Neural cell (in vitro differentiated cells): ENCODE measurements at regions not wholly inside any gene's neighbourhood (a gene's known extent, or its start where the extent isn't known, plus 50 kb on each side); places are given as distances from the start of the nearest gene placed in this dataset.

Experiments used
- H2AFZ ChIP-seq: fragments of 200-600, 300-800 bp; sonication (generic), shearing (Covaris generic); 2 replicates; pipeline ENCODE4 v1.6.0; 2014; ENCODE audit warnings: low read depth, mild to moderate bottlenecking, antibody characterized with exemption, low read length, moderate library complexity
- H3F3A ChIP-seq: fragments of 200-600 bp; shearing (Covaris generic); 2 replicates; pipeline ENCODE4 v1.6.1; 2016; ENCODE audit warnings: mild to moderate bottlenecking, moderate library complexity, mixed read lengths, antibody characterized with exemption, low read length; ENCODE audit not compliant: insufficient read depth, poor library complexity, severe bottlenecking
- H3K27ac ChIP-seq: fragments of 200-600, 300-800 bp; sonication (generic), shearing (Covaris generic); 2 replicates; pipeline ENCODE4 v1.5.1; 2014; ENCODE audit warnings: mild to moderate bottlenecking, low read length, moderate library complexity
- H3K27me3 ChIP-seq: fragments of 300-800, 200-600 bp; sonication (generic), shearing (Covaris generic); 2 replicates; pipeline ENCODE4 v1.6.0; 2014; ENCODE audit warnings: mild to moderate bottlenecking, low read depth, low read length, moderate library complexity; ENCODE audit not compliant: insufficient read depth
- H3K36me3 ChIP-seq: fragments of 300-800, 200-600 bp; sonication (generic), shearing (Covaris generic); 2 replicates; pipeline ENCODE4 v1.5.1; 2014; ENCODE audit warnings: mild to moderate bottlenecking, antibody characterized with exemption, low read length, moderate library complexity; ENCODE audit not compliant: insufficient read depth
- H3K4me2 ChIP-seq: fragments of 300-800, 200-600 bp; sonication (generic), shearing (Covaris generic); 2 replicates; pipeline ENCODE4 v1.6.0; 2014; ENCODE audit warnings: mild to moderate bottlenecking, low read length
- H3K4me3 ChIP-seq: fragments of 300-800, 200-600 bp; sonication (generic), shearing (Covaris generic); 2 replicates; pipeline ENCODE4 v1.5.1; 2014; ENCODE audit warnings: mild to moderate bottlenecking, low read length, moderate library complexity
- H3K79me2 ChIP-seq: fragments of 200-600 bp; shearing (Covaris generic); replicated peaks from 2 replicates; pipeline ENCODE4 v1.6.0; 2014; ENCODE audit warnings: mild to moderate bottlenecking, low read length, moderate library complexity; ENCODE audit not compliant: insufficient read depth
- H3K9ac ChIP-seq: fragments of 300-800, 200-600 bp; sonication (generic), shearing (Covaris generic); 2 replicates; pipeline ENCODE4 v1.6.1; 2016; ENCODE audit warnings: mild to moderate bottlenecking, low read length, mixed read lengths
- H3K9me2 ChIP-seq: fragments of 200-600 bp; shearing (Covaris generic); 2 replicates; pipeline ENCODE4 v1.6.1; 2016; ENCODE audit warnings: mild to moderate bottlenecking, low read length, mixed read lengths; ENCODE audit not compliant: insufficient read depth
- H3K9me3 ChIP-seq: fragments of 200-600, 300-800 bp; sonication (generic), shearing (Covaris generic); 2 replicates; pipeline ENCODE4 v1.6.1; 2016; ENCODE audit warnings: mild to moderate bottlenecking, mixed run types, low read length, moderate library complexity, mixed read lengths
- H4K20me1 ChIP-seq: fragments of 200-600 bp; shearing (Covaris generic); 2 replicates; pipeline ENCODE4 v1.6.1; 2016; ENCODE audit warnings: mild to moderate bottlenecking, mixed run types; ENCODE audit not compliant: insufficient read depth
- EP300 ChIP-seq: fragments of 450-650 bp; conservative IDR thresholded peaks from 2 replicates; pipeline ENCODE4 v1.6.1; 2014; ENCODE audit warnings: antibody characterized with exemption, mild to moderate bottlenecking, moderate library complexity; ENCODE audit not compliant: poor library complexity, severe bottlenecking
- EZH2 ChIP-seq: fragments of 200-600, 300-800 bp; shearing (Covaris generic), sonication (generic); IDR thresholded peaks from 2 replicates; pipeline ENCODE4 v1.6.1; 2014; ENCODE audit warnings: antibody characterized with exemption, low read length, borderline replicate concordance, mild to moderate bottlenecking; ENCODE audit not compliant: insufficient read depth, poor library complexity, severe bottlenecking
- MXI1 ChIP-seq: fragments of 450-650 bp; conservative IDR thresholded peaks from 2 replicates; pipeline ENCODE4 v1.6.1; 2014; ENCODE audit warnings: antibody characterized with exemption, mild to moderate bottlenecking; ENCODE audit not compliant: poor library complexity, severe bottlenecking
- POLR2AphosphoS5 ChIP-seq: IDR thresholded peaks from 2 replicates; pipeline ENCODE4 v1.6.1; 2012
- RAD21 ChIP-seq: fragments of 450-650 bp; conservative IDR thresholded peaks from 2 replicates; pipeline ENCODE4 v1.6.1; 2014; ENCODE audit warnings: antibody characterized with exemption, mild to moderate bottlenecking, moderate library complexity
- REST ChIP-seq: IDR thresholded peaks from 2 replicates; pipeline ENCODE4 v1.6.1; 2012; ENCODE audit warnings: borderline replicate concordance
- SMC3 ChIP-seq: fragments of 450-650 bp; conservative IDR thresholded peaks from 2 replicates; pipeline ENCODE4 v1.6.1; 2014; ENCODE audit warnings: antibody characterized with exemption, mild to moderate bottlenecking, moderate library complexity; ENCODE audit not compliant: poor library complexity
- TAF1 ChIP-seq: IDR thresholded peaks from 2 replicates; pipeline ENCODE4 v1.6.1; 2012; ENCODE audit warnings: low read depth
- TF ChIP-seq, protein P1 (sequence below): fragments of 450-650 bp; IDR thresholded peaks from 2 replicates; pipeline ENCODE4 v1.5.1; 2014; ENCODE audit warnings: antibody characterized with exemption, mild to moderate bottlenecking, moderate library complexity; ENCODE audit not compliant: poor library complexity, severe bottlenecking

GRCh38 chr4:22181736-22182135, 233.2 kb upstream of the KCNIP4 start:
- no peaks in the 10 kb centered on the region for H3K9me2 ChIP-seq
- H3K4me3 ChIP-seq = no peak overlapping the region
- TF ChIP-seq SMC3 (no peak), EZH2 (no peak), TAF1 (no peak), RAD21 (no peak), MXI1 (no peak), POLR2AphosphoS5 (no peak), REST (no peak), EP300 (no peak)
- TF ChIP-seq, protein P1, sequence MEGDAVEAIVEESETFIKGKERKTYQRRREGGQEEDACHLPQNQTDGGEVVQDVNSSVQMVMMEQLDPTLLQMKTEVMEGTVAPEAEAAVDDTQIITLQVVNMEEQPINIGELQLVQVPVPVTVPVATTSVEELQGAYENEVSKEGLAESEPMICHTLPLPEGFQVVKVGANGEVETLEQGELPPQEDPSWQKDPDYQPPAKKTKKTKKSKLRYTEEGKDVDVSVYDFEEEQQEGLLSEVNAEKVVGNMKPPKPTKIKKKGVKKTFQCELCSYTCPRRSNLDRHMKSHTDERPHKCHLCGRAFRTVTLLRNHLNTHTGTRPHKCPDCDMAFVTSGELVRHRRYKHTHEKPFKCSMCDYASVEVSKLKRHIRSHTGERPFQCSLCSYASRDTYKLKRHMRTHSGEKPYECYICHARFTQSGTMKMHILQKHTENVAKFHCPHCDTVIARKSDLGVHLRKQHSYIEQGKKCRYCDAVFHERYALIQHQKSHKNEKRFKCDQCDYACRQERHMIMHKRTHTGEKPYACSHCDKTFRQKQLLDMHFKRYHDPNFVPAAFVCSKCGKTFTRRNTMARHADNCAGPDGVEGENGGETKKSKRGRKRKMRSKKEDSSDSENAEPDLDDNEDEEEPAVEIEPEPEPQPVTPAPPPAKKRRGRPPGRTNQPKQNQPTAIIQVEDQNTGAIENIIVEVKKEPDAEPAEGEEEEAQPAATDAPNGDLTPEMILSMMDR = no peak
- no peaks in the 10 kb centered on the region for H3K9me3 ChIP-seq
- peaks cover 9% of the 10 kb centered on the region for H3F3A ChIP-seq
- H4K20me1 ChIP-seq = no peaks in the 10 kb centered on the region
- H3K4me2 ChIP-seq = no peak overlapping the region
- no peak overlapping the region for H3K27ac ChIP-seq
- H3K36me3 ChIP-seq = no peaks in the 10 kb centered on the region
- H2AFZ ChIP-seq = no peak overlapping the region
- no peak overlapping the region for H3K9ac ChIP-seq
- H3K27me3 ChIP-seq = no peaks in the 10 kb centered on the region
- H3K79me2 ChIP-seq = no peaks in the 10 kb centered on the region

DNA sequence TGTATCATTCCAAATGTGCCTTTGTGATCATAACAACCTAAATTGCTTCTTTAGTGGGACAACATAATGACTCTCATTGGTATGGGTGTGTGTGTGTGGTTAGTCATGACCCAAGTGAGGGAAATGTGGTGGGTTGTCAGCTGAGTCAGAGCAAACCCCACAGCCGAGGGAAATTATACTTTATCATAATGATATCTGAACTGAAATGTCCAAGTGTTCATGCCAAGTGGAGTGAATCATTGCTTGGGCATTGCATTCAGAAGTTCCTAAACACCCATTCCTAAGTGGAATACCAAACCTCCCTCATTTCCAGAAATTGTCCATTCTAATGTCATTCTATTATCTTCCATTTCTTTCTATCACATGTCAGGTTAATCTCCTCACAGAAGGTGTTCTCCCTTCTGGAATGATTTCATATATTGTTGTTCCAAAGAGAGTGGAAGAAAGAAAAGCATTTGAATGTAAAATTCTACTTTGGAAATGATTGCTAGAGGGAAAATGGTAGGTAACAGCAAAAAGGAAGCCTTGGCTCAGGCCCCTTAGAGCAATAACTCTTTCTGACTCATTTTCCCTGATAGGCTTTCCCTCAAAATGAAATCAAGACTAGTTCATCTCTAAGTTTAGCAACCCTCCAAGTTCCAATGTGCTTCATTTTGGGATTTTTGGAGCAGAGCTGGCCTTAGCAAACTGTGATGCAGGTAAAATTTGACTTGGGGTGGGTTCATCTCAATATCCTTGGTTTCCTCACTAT, 230.7 kb upstream of the KCNIP4 start:
- no peak overlapping the region for H3K4me3 ChIP-seq
- H4K20me1 ChIP-seq = no peaks in the 10 kb centered on the region
- H3K9ac ChIP-seq = no peak overlapping the region
- no peaks in the 10 kb centered on the region for H3K9me3 ChIP-seq
- no peak overlapping the region for H2AFZ ChIP-seq
- no peaks in the 10 kb centered on the region for H3K27me3 ChIP-seq
- H3K9me2 ChIP-seq = no peaks in the 10 kb centered on the region
- H3K79me2 ChIP-seq = no peaks in the 10 kb centered on the region
- no peak overlapping the region for H3K27ac ChIP-seq
- no peaks in the 10 kb centered on the region for H3F3A ChIP-seq
- H3K36me3 ChIP-seq = no peaks in the 10 kb centered on the region
- TF ChIP-seq REST = peak; percentile 89
- TF ChIP-seq TAF1 = no peak
- no peak overlapping the region for H3K4me2 ChIP-seq
